ENCODE measurements at regions not wholly inside any gene's neighbourhood (a gene's known extent, or its start where the extent isn't known, plus 50 kb on each side); places are given as distances from the start of the nearest gene placed in this dataset.

- TF ChIP-seq Cebpa-rat (IDR thresholded peaks at IDR 0.05), result no peak
- H3K4me2 ChIP-seq, result no peak overlapping the region
- no peaks in the 10 kb centered on the region for H3K9me3 ChIP-seq (replicated peaks in 1 of 11)
- no peak overlapping the region for H3K9ac ChIP-seq
- H3K4me1 ChIP-seq, result no peaks in the 10 kb centered on the region
- no peaks in the 10 kb centered on the region for H3K36me3 ChIP-seq
- H4K20me1 ChIP-seq, result no peaks in the 10 kb centered on the region
- H3K27ac ChIP-seq, result no peak overlapping the region
- H3K27me3 ChIP-seq, result no peaks in the 10 kb centered on the region
- no peak overlapping the region for H3K4me3 ChIP-seq
These were observed 195.4 kb upstream of the HES1 start for GRCh38 chr3:193940526-193940925.

- Histone ChIP-seq H3K4me3 (no peak overlapping the region), H3K27me3 (no peaks in the 10 kb centered on the region), H3K4me2 (no peak overlapping the region), H3K9me3 (replicated peaks in 1 of 11) (no peaks in the 10 kb centered on the region), H3K9ac (no peak overlapping the region), H3K36me3 (no peaks in the 10 kb centered on the region), H3K4me1 (no peaks in the 10 kb centered on the region), H3K27ac (no peak overlapping the region), H4K20me1 (no peaks in the 10 kb centered on the region)
- TF ChIP-seq Cebpa-rat (IDR thresholded peaks at IDR 0.05), result no peak
These were observed 194.5 kb upstream of the HES1 start for GRCh38 chr3:193941486-193941885.

GRCh38 chr3:193942516-193943055 lies 193.4 kb upstream of the HES1 start:
- H3K27ac ChIP-seq, result no peak overlapping the region
- no peaks in the 10 kb centered on the region for H3K4me1 ChIP-seq

GRCh38 chr3:193943200-193943599 lies 192.7 kb upstream of the HES1 start:
- Histone ChIP-seq H3K27ac (no peak overlapping the region), H3K9ac (no peak overlapping the region), H4K20me1 (no peaks in the 10 kb centered on the region), H3K27me3 (no peaks in the 10 kb centered on the region), H3K36me3 (no peaks in the 10 kb centered on the region), H3K4me1 (peaks cover 0 to under 1% (median 0%) of the 10 kb centered on the region in 10 experiments; a peak in 1 of 20 replicates), H3K9me3 (replicated peaks in 1 of 11) (no peaks in the 10 kb centered on the region), H3K4me2 (no peak overlapping the region), H3K4me3 (no peak overlapping the region)
- no peak for TF ChIP-seq Cebpa-rat (IDR thresholded peaks at IDR 0.05)

More at GRCh38 chr3:193942516-193943055, 193.4 kb upstream of the HES1 start:
- Histone ChIP-seq H4K20me1 (no peaks in the 10 kb centered on the region), H3K9ac (no peak overlapping the region), H3K4me2 (no peak overlapping the region), H3K27me3 (no peaks in the 10 kb centered on the region), H3K4me3 (no peak overlapping the region), H3K36me3 (no peaks in the 10 kb centered on the region), H3K9me3 (replicated peaks in 1 of 11) (no peaks in the 10 kb centered on the region)
- no peak for TF ChIP-seq Cebpa-rat (IDR thresholded peaks at IDR 0.05)

- Histone ChIP-seq H3K27me3 (no peaks in the 10 kb centered on the region), H3K4me2 (no peak overlapping the region), H3K9me3 (replicated peaks in 1 of 11) (no peaks in the 10 kb centered on the region), H3K36me3 (no peaks in the 10 kb centered on the region), H3K4me3 (no peak overlapping the region), H3K27ac (no peak overlapping the region), H3K4me1 (peaks cover 0 to 5% (median 0%) of the 10 kb centered on the region in 10 experiments; a peak in 3 of 20 replicates), H3K9ac (no peak overlapping the region), H4K20me1 (no peaks in the 10 kb centered on the region)
- no peak for TF ChIP-seq Cebpa-rat (IDR thresholded peaks at IDR 0.05)
These were observed 192.0 kb upstream of the HES1 start for GRCh38 chr3:193943851-193944517.

- Histone ChIP-seq H3K4me3 (no peak overlapping the region), H3K27ac (no peak overlapping the region), H3K9me3 (replicated peaks in 1 of 11) (no peaks in the 10 kb centered on the region), H3K9ac (no peak overlapping the region), H4K20me1 (no peaks in the 10 kb centered on the region), H3K36me3 (no peaks in the 10 kb centered on the region), H3K4me2 (no peak overlapping the region), H3K4me1 (peaks cover 0 to 5% (median 0%) of the 10 kb centered on the region in 10 experiments; a peak in 3 of 20 replicates), H3K27me3 (no peaks in the 10 kb centered on the region)
- no peak for TF ChIP-seq Cebpa-rat (IDR thresholded peaks at IDR 0.05)
These were observed 191.4 kb upstream of the HES1 start for GRCh38 chr3:193944518-193944884.

- Histone ChIP-seq H3K9me3 (replicated peaks in 1 of 11) (no peaks in the 10 kb centered on the region), H3K36me3 (no peaks in the 10 kb centered on the region), H3K27me3 (no peaks in the 10 kb centered on the region), H3K4me2 (no peak overlapping the region), H3K4me1 (peaks cover 0 to 5% (median 0%) of the 10 kb centered on the region in 10 experiments; a peak in 3 of 20 replicates), H4K20me1 (no peaks in the 10 kb centered on the region), H3K27ac (no peak overlapping the region), H3K4me3 (no peak overlapping the region), H3K9ac (no peak overlapping the region)
- no peak for TF ChIP-seq Cebpa-rat (IDR thresholded peaks at IDR 0.05)
These were observed 190.8 kb upstream of the HES1 start for GRCh38 chr3:193945143-193945542.

GRCh38 chr3:193946945-193947344 lies 189.0 kb upstream of the HES1 start:
- Histone ChIP-seq H3K27ac (no peak overlapping the region), H3K27me3 (no peaks in the 10 kb centered on the region), H3K36me3 (no peaks in the 10 kb centered on the region), H4K20me1 (no peaks in the 10 kb centered on the region), H3K4me2 (no peak overlapping the region), H3K9ac (no peak overlapping the region), H3K4me1 (peaks cover 0 to 5% (median 0%) of the 10 kb centered on the region in 10 experiments; a peak in 3 of 20 replicates), H3K9me3 (replicated peaks in 1 of 11) (no peaks in the 10 kb centered on the region), H3K4me3 (no peak overlapping the region)
- no peak for TF ChIP-seq Cebpa-rat (IDR thresholded peaks at IDR 0.05)

GRCh38 chr3:193947596-193947995 lies 188.4 kb upstream of the HES1 start:
- no peaks in the 10 kb centered on the region for H3K9me3 ChIP-seq (replicated peaks in 1 of 11)
- TF ChIP-seq Cebpa-rat (IDR thresholded peaks at IDR 0.05), result no peak
- H3K27ac ChIP-seq, result no peak overlapping the region

GRCh38 chr3:193948459-193948858 lies 187.5 kb upstream of the HES1 start:
- H3K9ac ChIP-seq, result no peak overlapping the region
- no peak overlapping the region; a peak in 1 of 22 replicates for H3K4me2 ChIP-seq
- H3K27me3 ChIP-seq, result no peaks in the 10 kb centered on the region
- H3K27ac ChIP-seq, result no peak overlapping the region
- no peaks in the 10 kb centered on the region for H3K9me3 ChIP-seq (replicated peaks in 1 of 11)
- no peak for TF ChIP-seq Cebpa-rat (IDR thresholded peaks at IDR 0.05)
- H3K36me3 ChIP-seq, result no peaks in the 10 kb centered on the region
- H3K4me1 ChIP-seq, result peaks cover 0 to 5% (median 0%) of the 10 kb centered on the region in 10 experiments; a peak in 3 of 20 replicates
- no peak overlapping the region for H3K4me3 ChIP-seq
- no peaks in the 10 kb centered on the region for H4K20me1 ChIP-seq

More at GRCh38 chr3:193947596-193947995, 188.4 kb upstream of the HES1 start:
- Histone ChIP-seq H3K36me3 (no peaks in the 10 kb centered on the region), H3K4me3 (no peak overlapping the region), H3K9ac (no peak overlapping the region), H4K20me1 (no peaks in the 10 kb centered on the region), H3K4me2 (no peak overlapping the region), H3K27me3 (no peaks in the 10 kb centered on the region), H3K4me1 (peaks cover 0 to 5% (median 0%) of the 10 kb centered on the region in 10 experiments; a peak in 3 of 20 replicates)

All from BLaER1 treated with 17β-estradiol and CSF1 and Interleukin-3, amounts not matched to agents 10 nM and 100 nM (cell line).